HepG2 (cell line): ENCODE measurements at regions not wholly inside any gene's neighbourhood (a gene's known extent, or its start where the extent isn't known, plus 50 kb on each side); places are given as distances from the start of the nearest gene placed in this dataset.

ENCODE experiments used
- ATAC-seq: fragments of 200-7000 bp; cut with Tn5 transposase; 3 replicates; pipeline ENCODE4 v1.9.1; 2020; ENCODE audit warnings: mild to moderate bottlenecking, moderate library complexity
- BruUV-seq: library from RNA; stranded (reverse); fragments of 400-500 nt; replicated peaks from 2 replicates; lab custom pipeline; 2021; lab: Mats Ljungman, UMichigan
- CTCF ChIA-PET: fragments of 300-600 bp; formaldehyde crosslinking; extraction: SDS; loops from one replicate; lab custom pipeline; 2021; ENCODE audit warnings: low total read pairs, inconsistent platforms, low intra/inter-chr PET ratio; lab: Yijun Ruan, JAX
- POLR2A ChIA-PET: fragments of 350-600 bp; sonication (Branson Sonifier 250); formaldehyde crosslinking; loops from one replicate; lab custom pipeline; 2020; ENCODE audit warnings: antibody characterized with exemption, inconsistent platforms; lab: Yijun Ruan, JAX
- DNase-seq: peaks from one replicate; pipeline ENCODE4 v3.0.0-alpha.2; 2015; ENCODE audit warnings: low spot score
- FAIRE-seq: peaks from 3 replicates; lab custom pipeline; 2011; peaks lifted over from hg19 to GRCh38; lab: Jason Lieb, UNC
- H2AFZ ChIP-seq: one replicate; pipeline ENCODE4 v1.6.1; 2011; ENCODE audit warnings: low read length, inconsistent platforms
- H3K27ac ChIP-seq: fragments of 300-600 bp; 3 replicates; pipeline ENCODE4 v1.8.0; 2011; ENCODE audit warnings: mixed run types, mild to moderate bottlenecking, mixed read lengths, low read length, inconsistent platforms; ENCODE audit not compliant: insufficient read depth; ENCODE audit errors: extremely low read length
- H3K27me3 ChIP-seq, 2 experiments: fragments of 200-600 bp in 1 of 2; 2 replicates in 1 of 2; 3 replicates in 1 of 2; pipeline versions ENCODE4 v1.6.0 to v1.8.0; 2011; ENCODE audit warnings: low read length in 2 of 2, mild to moderate bottlenecking in 2 of 2, moderate library complexity in 2 of 2, inconsistent platforms in 1 of 2; ENCODE audit not compliant: insufficient read depth in 2 of 2, control insufficient read depth in 1 of 2
- H3K36me3 ChIP-seq, 2 experiments: fragments of 200-600 bp in 1 of 2; replicated peaks in 1 of 2; 2 replicates in 1 of 2; 3 replicates in 1 of 2; pipeline versions ENCODE4 v1.5.1 to v1.8.0; 2011; ENCODE audit warnings: low read length in 2 of 2, inconsistent platforms in 1 of 2; ENCODE audit not compliant: insufficient read depth in 2 of 2, control insufficient read depth in 1 of 2
- H3K4me1 ChIP-seq: 2 replicates; pipeline ENCODE4 v1.5.1; 2012; ENCODE audit warnings: low read length, inconsistent platforms; ENCODE audit not compliant: insufficient read depth
- H3K4me2 ChIP-seq: 2 replicates; pipeline ENCODE4 v1.6.0; 2011; ENCODE audit warnings: low read depth, low read length, inconsistent platforms
- H3K4me3 ChIP-seq, 3 experiments: fragments of 200-600 bp in 1 of 3; sonication (generic), shearing (Covaris generic) in 1 of 3; replicated peaks in 1 of 3; 2 replicates each; pipeline ENCODE4 v1.5.1; 2011 to 2016; ENCODE audit warnings: low read length in 3 of 3, inconsistent platforms in 2 of 3, low read depth in 2 of 3, mild to moderate bottlenecking in 2 of 3, control low read depth in 1 of 3, mixed read lengths in 1 of 3; ENCODE audit not compliant: insufficient read depth in 1 of 3
- H3K79me2 ChIP-seq: one replicate; pipeline ENCODE4 v1.6.1; 2011; ENCODE audit warnings: low read length, inconsistent platforms; ENCODE audit not compliant: insufficient read depth
- H3K9ac ChIP-seq: 2 replicates; pipeline ENCODE4 v1.6.0; 2011; ENCODE audit warnings: mild to moderate bottlenecking, low read depth, low read length, inconsistent platforms; ENCODE audit not compliant: insufficient read depth
- H3K9me3 ChIP-seq: 2 replicates; pipeline ENCODE4 v1.5.1; 2012; ENCODE audit warnings: mild to moderate bottlenecking, low read length
- H4K20me1 ChIP-seq: 2 replicates; pipeline ENCODE4 v1.6.0; 2011; ENCODE audit warnings: inconsistent platforms, mild to moderate bottlenecking, low read length, moderate library complexity; ENCODE audit not compliant: insufficient read depth
- ATF7 ChIP-seq, 2 experiments: fragments of 450-650 bp in 1 of 2; sonication (generic) in 1 of 2; formaldehyde crosslinking in 1 of 2; IDR thresholded peaks; 2 replicates each; pipeline versions ENCODE4 v1.4.0 to v1.6.1; 2016 to 2020; ENCODE audit warnings: antibody characterized with exemption in 1 of 2, mild to moderate bottlenecking in 1 of 2, missing genetic modification reagents in 1 of 2
- MBD4 ChIP-seq: IDR thresholded peaks from 2 replicates; pipeline ENCODE4 v1.6.1; 2012; ENCODE audit warnings: low read length, inconsistent platforms, borderline replicate concordance
- MTA1 ChIP-seq: sonication (generic); formaldehyde crosslinking; IDR thresholded peaks from 2 replicates; pipeline ENCODE4 v1.4.0; 2020; ENCODE audit warnings: missing genetic modification reagents, mild to moderate bottlenecking, borderline replicate concordance
- MYNN ChIP-seq: sonication (generic); formaldehyde crosslinking; IDR thresholded peaks from 2 replicates; pipeline ENCODE4 v1.4.0; 2020; ENCODE audit warnings: mild to moderate bottlenecking, low read depth, missing genetic modification reagents
- NAIF1 ChIP-seq: sonication (generic); formaldehyde crosslinking; IDR thresholded peaks from 2 replicates; pipeline ENCODE4 v1.5.0; 2020; ENCODE audit warnings: mild to moderate bottlenecking, missing genetic modification reagents, borderline replicate concordance
- NR3C1 ChIP-seq: sonication (generic); formaldehyde crosslinking; IDR thresholded peaks from 2 replicates; pipeline ENCODE4 v1.4.0; 2020; ENCODE audit warnings: missing genetic modification reagents
- POLR2AphosphoS5 ChIP-seq: IDR thresholded peaks from 2 replicates; pipeline ENCODE4 v1.6.1; 2012; ENCODE audit warnings: low read depth, low read length
- RXRA ChIP-seq: sonication (generic); formaldehyde crosslinking; IDR thresholded peaks from 2 replicates; pipeline ENCODE4 v1.5.1; 2020; ENCODE audit warnings: missing genetic modification reagents
- ZBTB1 ChIP-seq: sonication (generic); formaldehyde crosslinking; IDR thresholded peaks from 2 replicates; pipeline ENCODE4 v1.4.0; 2020; ENCODE audit warnings: missing genetic modification reagents, borderline replicate concordance
- ZNF17 ChIP-seq: sonication (generic); formaldehyde crosslinking; IDR thresholded peaks from 2 replicates; pipeline ENCODE4 v1.5.0; 2020; ENCODE audit warnings: mild to moderate bottlenecking, missing genetic modification reagents
- ZNF333 ChIP-seq: sonication (generic); formaldehyde crosslinking; IDR thresholded peaks from 2 replicates; pipeline ENCODE4 v1.4.0; 2020; ENCODE audit warnings: mild to moderate bottlenecking, missing genetic modification reagents, borderline replicate concordance
- ZNF589 ChIP-seq: sonication (generic); formaldehyde crosslinking; conservative IDR thresholded peaks from 2 replicates; pipeline ENCODE4 v1.8.0; 2022; ENCODE audit warnings: mild to moderate bottlenecking, moderate library complexity, missing genetic modification reagents
- ZNF607 ChIP-seq: sonication (generic); formaldehyde crosslinking; IDR thresholded peaks from 2 replicates; pipeline ENCODE4 v1.5.1; 2020; ENCODE audit warnings: missing genetic modification reagents, mild to moderate bottlenecking, borderline replicate concordance
- in situ Hi-C: cut with HindIII; loops from 2 replicates; pipeline ENCODE4 v1.10.0; 2017; ENCODE audit warnings: low pct_unique_long_range_greater_than_20kb; ENCODE audit not compliant: extremely low pct_ligation_motif_present
- intact Hi-C: fragments of 100-400 bp; cut with micrococcal nuclease; formaldehyde crosslinking; loops from one replicate; pipeline ENCODE4 v1.10.0; 2022; ENCODE audit not compliant: unreplicated experiment
- TF ChIP-seq, protein P1 (sequence below): sonication (generic); formaldehyde crosslinking; IDR thresholded peaks from 2 replicates; pipeline ENCODE4 v1.4.0; 2020; ENCODE audit warnings: missing genetic modification reagents
- TF ChIP-seq, protein P2 (sequence below): sonication (generic); formaldehyde crosslinking; IDR thresholded peaks from 2 replicates; pipeline ENCODE4 v1.8.1; 2023; ENCODE audit warnings: missing genetic modification reagents, inconsistent platforms, borderline replicate concordance

DNA sequence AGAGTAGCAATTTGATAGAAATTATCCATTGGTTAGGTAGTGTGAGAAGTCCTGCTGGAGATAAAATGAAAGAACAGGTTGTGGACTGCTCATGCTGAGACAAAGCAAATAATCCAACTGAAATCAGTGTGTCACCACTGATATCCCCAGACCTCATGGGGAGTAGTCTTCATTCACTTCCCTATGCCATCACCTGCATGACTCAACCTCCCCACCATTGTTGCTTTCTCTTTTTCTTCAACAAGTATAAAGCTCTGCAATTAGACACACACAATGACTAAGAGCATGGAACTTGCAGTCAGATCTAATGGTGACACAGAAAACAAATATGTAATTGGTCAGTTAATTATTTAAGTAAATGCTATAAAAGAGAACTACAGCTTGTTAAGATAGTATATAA, 475.3 kb downstream of the RIT2 start:
- ChIA-PET POLR2A (no interaction called here), CTCF (no interaction called here)
- Histone ChIP-seq H4K20me1 (no peaks in the 10 kb centered on the region), H3K36me3 (no peaks in the 10 kb centered on the region), H3K27me3 (no peaks in the 10 kb centered on the region), H2AFZ (no peak overlapping the region), H3K4me1 (no peaks in the 10 kb centered on the region), H3K9me3 (no peaks in the 10 kb centered on the region), H3K4me3 (no peak overlapping the region), H3K9ac (no peak overlapping the region), H3K4me2 (no peak overlapping the region)
- no peak for FAIRE-seq
- in situ Hi-C loops: no loop called here
- BruUV-seq: no TSS peak
- ATAC-seq: no peak
- TF ChIP-seq MBD4 (no peak), RXRA (CRISPR knock-in tag) (no peak), ZNF17 (CRISPR knock-in tag) (no peak), MTA1 (CRISPR knock-in tag) (no peak), NR3C1 (CRISPR knock-in tag) (no peak), NAIF1 (no peak), MYNN (CRISPR knock-in tag) (no peak), ZNF333 (no peak), ZNF589 (CRISPR knock-in tag) (no peak), ATF7 (IDR thresholded peaks at IDR 0.05) (no peak), ATF7 (CRISPR knock-in tag; IDR thresholded peaks at IDR 0.05) (no peak), ZBTB1 (CRISPR knock-in tag) (no peak), POLR2AphosphoS5 (no peak), ZNF607 (no peak)
- TF ChIP-seq, protein P1, sequence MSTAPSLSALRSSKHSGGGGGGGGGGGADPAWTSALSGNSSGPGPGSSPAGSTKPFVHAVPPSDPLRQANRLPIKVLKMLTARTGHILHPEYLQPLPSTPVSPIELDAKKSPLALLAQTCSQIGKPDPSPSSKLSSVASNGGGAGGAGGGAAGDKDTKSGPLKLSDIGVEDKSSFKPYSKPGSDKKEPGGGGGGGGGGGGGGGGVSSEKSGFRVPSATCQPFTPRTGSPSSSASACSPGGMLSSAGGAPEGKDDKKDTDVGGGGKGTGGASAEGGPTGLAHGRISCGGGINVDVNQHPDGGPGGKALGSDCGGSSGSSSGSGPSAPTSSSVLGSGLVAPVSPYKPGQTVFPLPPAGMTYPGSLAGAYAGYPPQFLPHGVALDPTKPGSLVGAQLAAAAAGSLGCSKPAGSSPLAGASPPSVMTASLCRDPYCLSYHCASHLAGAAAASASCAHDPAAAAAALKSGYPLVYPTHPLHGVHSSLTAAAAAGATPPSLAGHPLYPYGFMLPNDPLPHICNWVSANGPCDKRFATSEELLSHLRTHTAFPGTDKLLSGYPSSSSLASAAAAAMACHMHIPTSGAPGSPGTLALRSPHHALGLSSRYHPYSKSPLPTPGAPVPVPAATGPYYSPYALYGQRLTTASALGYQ (CRISPR knock-in tag): no peak
- TF ChIP-seq, protein P2, sequence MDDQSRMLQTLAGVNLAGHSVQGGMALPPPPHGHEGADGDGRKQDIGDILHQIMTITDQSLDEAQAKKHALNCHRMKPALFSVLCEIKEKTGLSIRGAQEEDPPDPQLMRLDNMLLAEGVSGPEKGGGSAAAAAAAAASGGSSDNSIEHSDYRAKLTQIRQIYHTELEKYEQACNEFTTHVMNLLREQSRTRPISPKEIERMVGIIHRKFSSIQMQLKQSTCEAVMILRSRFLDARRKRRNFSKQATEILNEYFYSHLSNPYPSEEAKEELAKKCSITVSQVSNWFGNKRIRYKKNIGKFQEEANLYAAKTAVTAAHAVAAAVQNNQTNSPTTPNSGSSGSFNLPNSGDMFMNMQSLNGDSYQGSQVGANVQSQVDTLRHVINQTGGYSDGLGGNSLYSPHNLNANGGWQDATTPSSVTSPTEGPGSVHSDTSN (CRISPR knock-in tag): no peak
- TF ChIP-seq, all 625 proteins: peak for 0
- intact Hi-C loops: no loop called here
- H3K27ac ChIP-seq: no peak overlapping the region
- H3K79me2 ChIP-seq: no peaks in the 10 kb centered on the region
- no peak for DNase-seq
